HEK293 (cell line): ENCODE measurements at regions not wholly inside any gene's neighbourhood (a gene's known extent, or its start where the extent isn't known, plus 50 kb on each side); places are given as distances from the start of the nearest gene placed in this dataset.

ENCODE experiments used
- CTCF ChIA-PET: fragments of 350-600 bp; formaldehyde crosslinking; extraction: SDS; loops from one replicate; lab custom pipeline; 2021; ENCODE audit warnings: antibody characterized with exemption; lab: Yijun Ruan, JAX
- POLR2A ChIA-PET: fragments of 300-600 bp; formaldehyde crosslinking; extraction: SDS; loops from one replicate; lab custom pipeline; 2020; ENCODE audit warnings: antibody characterized with exemption, inconsistent platforms; lab: Yijun Ruan, JAX
- H3K27ac ChIP-seq: fragments of 200-500 bp; sonication (Bioruptor generic); 2 replicates; pipeline ENCODE4 v1.5.1; 2014; ENCODE audit warnings: low read depth, low read length, control low read depth, inconsistent platforms; ENCODE audit errors: extremely low read depth
- H3K36me3 ChIP-seq, 2 experiments: fragments of 200-500 bp in 1 of 2; sonication (Bioruptor generic) in 1 of 2; 1 replicate in 1 of 2; 2 replicates in 1 of 2; pipeline ENCODE4 v1.5.1; 2014 to 2017; ENCODE audit warnings: inconsistent platforms in 2 of 2, low read length in 2 of 2; ENCODE audit not compliant: control insufficient read depth in 2 of 2, insufficient read depth in 1 of 2
- H3K4me1 ChIP-seq: fragments of 200-500 bp; sonication (Bioruptor generic); 2 replicates; pipeline ENCODE4 v1.5.1; 2014; ENCODE audit warnings: mild to moderate bottlenecking, low read length, inconsistent platforms; ENCODE audit not compliant: control insufficient read depth, insufficient read depth
- H3K4me3 ChIP-seq: 2 replicates; pipeline ENCODE4 v1.5.1; 2011; ENCODE audit warnings: low read depth, mild to moderate bottlenecking, control low read depth, low read length, moderate library complexity
- H3K9me3 ChIP-seq: fragments of 200-500 bp; sonication (Bioruptor generic); 2 replicates; pipeline ENCODE4 v1.5.1; 2014; ENCODE audit warnings: low read depth, low read length, inconsistent platforms; ENCODE audit not compliant: control insufficient read depth, insufficient read depth
- CTCF ChIP-seq: fragments of 450-650 bp; formaldehyde crosslinking; IDR thresholded peaks from 2 replicates; pipeline ENCODE4 v1.5.1; 2016; ENCODE audit warnings: missing biosample characterization, missing genetic modification characterization
- EGR2 ChIP-seq: fragments of 450-650 bp; formaldehyde crosslinking; IDR thresholded peaks from 2 replicates; pipeline ENCODE4 v1.5.1; 2016; ENCODE audit warnings: low read depth, missing biosample characterization, missing genetic modification characterization
- KLF7 ChIP-seq: fragments of 450-650 bp; formaldehyde crosslinking; IDR thresholded peaks from 2 replicates; pipeline ENCODE4 v1.5.1; 2016; ENCODE audit warnings: missing biosample characterization, missing genetic modification characterization, borderline replicate concordance
- PRDM2 ChIP-seq: fragments of 450-650 bp; formaldehyde crosslinking; IDR thresholded peaks from 2 replicates; pipeline ENCODE4 v1.5.1; 2016; ENCODE audit warnings: missing biosample characterization, missing genetic modification characterization, borderline replicate concordance
- SP3 ChIP-seq: fragments of 450-650 bp; formaldehyde crosslinking; IDR thresholded peaks from 2 replicates; pipeline ENCODE4 v1.5.1; 2016; ENCODE audit warnings: missing biosample characterization, missing genetic modification characterization
- TCF7L2 ChIP-seq: IDR thresholded peaks from 2 replicates; pipeline ENCODE4 v1.6.1; 2011; ENCODE audit warnings: low read depth, mild to moderate bottlenecking, inconsistent platforms, low read length, moderate library complexity, borderline replicate concordance
- YY2 ChIP-seq: fragments of 450-650 bp; formaldehyde crosslinking; IDR thresholded peaks from 2 replicates; pipeline ENCODE4 v1.5.1; 2016; ENCODE audit warnings: missing biosample characterization, missing genetic modification characterization
- ZBTB48 ChIP-seq: fragments of 450-650 bp; formaldehyde crosslinking; IDR thresholded peaks from 2 replicates; pipeline ENCODE4 v1.5.1; 2016; ENCODE audit warnings: missing biosample characterization, missing genetic modification characterization
- ZEB2 ChIP-seq: fragments of 450-650 bp; formaldehyde crosslinking; IDR thresholded peaks from 2 replicates; pipeline ENCODE4 v1.5.1; 2016; ENCODE audit warnings: missing biosample characterization, missing genetic modification characterization
- ZFHX2 ChIP-seq: fragments of 450-650 bp; formaldehyde crosslinking; conservative IDR thresholded peaks from 2 replicates; pipeline ENCODE4 v1.5.1; 2016; ENCODE audit warnings: missing biosample characterization, missing genetic modification characterization
- ZNF114 ChIP-seq: fragments of 450-650 bp; formaldehyde crosslinking; IDR thresholded peaks from 2 replicates; pipeline ENCODE4 v1.5.0; 2017; ENCODE audit warnings: missing biosample characterization, missing genetic modification characterization
- ZNF133 ChIP-seq: fragments of 450-650 bp; formaldehyde crosslinking; IDR thresholded peaks from 2 replicates; pipeline ENCODE4 v1.5.1; 2016; ENCODE audit warnings: missing biosample characterization, missing genetic modification characterization
- ZNF169 ChIP-seq: fragments of 450-650 bp; formaldehyde crosslinking; IDR thresholded peaks from 2 replicates; pipeline ENCODE4 v1.5.1; 2016; ENCODE audit warnings: missing biosample characterization, missing genetic modification characterization
- ZNF184 ChIP-seq: fragments of 450-650 bp; IDR thresholded peaks from 2 replicates; pipeline ENCODE4 v1.5.1; 2018; ENCODE audit warnings: missing biosample characterization, mild to moderate bottlenecking, missing genetic modification characterization
- ZNF202 ChIP-seq: fragments of 450-650 bp; formaldehyde crosslinking; IDR thresholded peaks from 2 replicates; pipeline ENCODE4 v1.5.1; 2016; ENCODE audit warnings: missing biosample characterization, missing genetic modification characterization, borderline replicate concordance
- ZNF302 ChIP-seq: fragments of 450-650 bp; formaldehyde crosslinking; IDR thresholded peaks from 2 replicates; pipeline ENCODE4 v1.5.1; 2016; ENCODE audit warnings: missing biosample characterization, missing genetic modification characterization, low read depth
- ZNF324 ChIP-seq: fragments of 450-650 bp; formaldehyde crosslinking; IDR thresholded peaks from 2 replicates; pipeline ENCODE4 v1.5.1; 2016; ENCODE audit warnings: missing biosample characterization, missing genetic modification characterization
- ZNF398 ChIP-seq: fragments of 450-650 bp; formaldehyde crosslinking; IDR thresholded peaks from 2 replicates; pipeline ENCODE4 v1.5.1; 2017; ENCODE audit warnings: missing biosample characterization, missing genetic modification characterization
- ZNF558 ChIP-seq: fragments of 450-650 bp; formaldehyde crosslinking; IDR thresholded peaks from 2 replicates; pipeline ENCODE4 v1.5.1; 2016; ENCODE audit warnings: missing biosample characterization, missing genetic modification characterization
- ZNF571 ChIP-seq: fragments of 450-650 bp; formaldehyde crosslinking; IDR thresholded peaks from 2 replicates; pipeline ENCODE4 v1.5.0; 2017; ENCODE audit warnings: missing biosample characterization, missing genetic modification characterization
- ZNF621 ChIP-seq: fragments of 450-650 bp; formaldehyde crosslinking; IDR thresholded peaks from 2 replicates; pipeline ENCODE4 v1.5.1; 2017; ENCODE audit warnings: missing biosample characterization, missing genetic modification characterization
- ZNF658 ChIP-seq: fragments of 450-650 bp; formaldehyde crosslinking; IDR thresholded peaks from 2 replicates; pipeline ENCODE4; 2016; ENCODE audit warnings: missing biosample characterization, missing genetic modification characterization
- ZNF677 ChIP-seq: fragments of 450-650 bp; IDR thresholded peaks from 2 replicates; pipeline ENCODE4 v1.5.0; 2018; ENCODE audit warnings: missing biosample characterization, mild to moderate bottlenecking, missing genetic modification characterization, moderate library complexity
- ZNF707 ChIP-seq: fragments of 450-650 bp; formaldehyde crosslinking; IDR thresholded peaks from 2 replicates; pipeline ENCODE4 v1.5.1; 2016; ENCODE audit warnings: missing biosample characterization, missing genetic modification characterization
- ZNF792 ChIP-seq: fragments of 450-650 bp; formaldehyde crosslinking; IDR thresholded peaks from 2 replicates; pipeline ENCODE4 v1.5.1; 2016; ENCODE audit warnings: missing biosample characterization, missing genetic modification characterization
- ZSCAN4 ChIP-seq: fragments of 450-650 bp; formaldehyde crosslinking; IDR thresholded peaks from 2 replicates; pipeline ENCODE4 v1.5.1; 2017; ENCODE audit warnings: missing biosample characterization, missing genetic modification characterization
- ZXDB ChIP-seq: fragments of 450-650 bp; formaldehyde crosslinking; IDR thresholded peaks from 2 replicates; pipeline ENCODE4 v1.5.1; 2016; ENCODE audit warnings: missing biosample characterization, missing genetic modification characterization

GRCh38 chr4:3363411-3364141 is 70.8 kb downstream of the RGS12 start:
- CTCF ChIA-PET = no interaction called here
- no peak overlapping the region for H3K4me3 ChIP-seq
- TF ChIP-seq ZSCAN4 (no peak), KLF7 (no peak), TCF7L2 (no peak), ZNF558 (tag by site-specific recombination) (no peak), ZNF677 (tag by site-specific recombination) (no peak), ZFHX2 (tag by site-specific recombination) (no peak), ZNF792 (tag by site-specific recombination) (no peak), YY2 (tag by site-specific recombination) (no peak), PRDM2 (tag by site-specific recombination) (no peak), ZNF658 (tag by site-specific recombination) (no peak), ZNF621 (tag by site-specific recombination) (no peak), ZNF398 (tag by site-specific recombination) (no peak), ZBTB48 (no peak), ZNF571 (tag by site-specific recombination) (no peak)
- H3K36me3 ChIP-seq = no peaks in the 10 kb centered on the region
- H3K4me1 ChIP-seq = no peaks in the 10 kb centered on the region
- no peaks in the 10 kb centered on the region for H3K9me3 ChIP-seq
- no peak overlapping the region for H3K27ac ChIP-seq
- POLR2A ChIA-PET = no interaction called here

GRCh38 chr4:3364199-3364598 is 71.4 kb downstream of the RGS12 start:
- CTCF ChIA-PET = interaction anchor here (0.7 kb wide), 1 partner anchor 38 kb away, joined by 3 read pairs; no protein-coding TSS in a partner anchor
- Histone ChIP-seq H3K9me3 (no peaks in the 10 kb centered on the region), H3K36me3 (no peaks in the 10 kb centered on the region), H3K27ac (no peak overlapping the region), H3K4me3 (no peak overlapping the region), H3K4me1 (peaks cover 1% of the 10 kb centered on the region)
- POLR2A ChIA-PET = no interaction called here
- TF ChIP-seq ZEB2 (tag by site-specific recombination) (no peak), ZNF707 (no peak), ZNF169 (tag by site-specific recombination) (no peak), ZNF114 (no peak), CTCF (tag by site-specific recombination) (no peak), ZNF302 (tag by site-specific recombination) (no peak), ZNF184 (tag by site-specific recombination) (no peak), ZNF133 (tag by site-specific recombination) (no peak), EGR2 (no peak), ZNF324 (no peak), SP3 (tag by site-specific recombination) (no peak), ZNF202 (tag by site-specific recombination) (no peak), ZXDB (tag by site-specific recombination) (no peak)
